ENCODE measurements at regions not wholly inside any gene's neighbourhood (a gene's known extent, or its start where the extent isn't known, plus 50 kb on each side); places are given as distances from the start of the nearest gene placed in this dataset.
A peak's percentile ranks its signal among the peaks of the same experiment; 100 is the strongest.

GRCh38 chrX:131727778-131728177 lies 183.9 kb downstream of the OR13H1 start:
- Histone ChIP-seq H3K27me3 (ENCODE audit: insufficient read depth, poor library complexity, severe bottlenecking) (no peaks in the 10 kb centered on the region), H3K27ac (replicated peaks) (no peak overlapping the region), H3K4me3 (replicated peaks; ENCODE audit: insufficient read depth, low read length) (no peak overlapping the region)
- DNase-seq (ENCODE audit: low read depth in 1 of 2, low spot score in 1 of 2), result no peak
- TF ChIP-seq POLR2AphosphoS5 (IDR thresholded peaks at IDR 0.05; ENCODE audit: low read depth) (no peak), REST (IDR thresholded peaks at IDR 0.05; ENCODE audit: insufficient replicate concordance, low read depth) (no peak), CTCF (IDR thresholded peaks at IDR 0.05; ENCODE audit: insufficient read depth, low read length) (no peak), SPI1 (IDR thresholded peaks at IDR 0.05; ENCODE audit: borderline replicate concordance, low read depth) (no peak), GABPA (IDR thresholded peaks at IDR 0.05; ENCODE audit: low read depth) (no peak)

- DNase-seq (ENCODE audit: low read depth in 1 of 2, low spot score in 1 of 2), result peak in 1 of 2 experiments; percentile 82
- Histone ChIP-seq H3K27me3 (ENCODE audit: insufficient read depth, poor library complexity, severe bottlenecking) (no peaks in the 10 kb centered on the region), H3K27ac (replicated peaks) (peak overlapping the region; percentile 95), H3K4me3 (replicated peaks; ENCODE audit: insufficient read depth, low read length) (no peak overlapping the region)
- no peak for TF ChIP-seq REST (IDR thresholded peaks at IDR 0.05; ENCODE audit: insufficient replicate concordance, low read depth)
- TF ChIP-seq GABPA (IDR thresholded peaks at IDR 0.05; ENCODE audit: low read depth), result no peak
- TF ChIP-seq POLR2AphosphoS5 (IDR thresholded peaks at IDR 0.05; ENCODE audit: low read depth), result no peak
- no peak for TF ChIP-seq CTCF (IDR thresholded peaks at IDR 0.05; ENCODE audit: insufficient read depth, low read length)
- TF ChIP-seq SPI1 (IDR thresholded peaks at IDR 0.05; ENCODE audit: borderline replicate concordance, low read depth), result no peak
These were observed 184.6 kb downstream of the OR13H1 start for GRCh38 chrX:131728295-131729145.

GRCh38 chrX:131729295-131729694 lies 185.4 kb downstream of the OR13H1 start:
- Histone ChIP-seq H3K27ac (replicated peaks) (peak overlapping the region; percentile 95), H3K4me3 (replicated peaks; ENCODE audit: insufficient read depth, low read length) (no peak overlapping the region), H3K27me3 (ENCODE audit: insufficient read depth, poor library complexity, severe bottlenecking) (no peaks in the 10 kb centered on the region)
- DNase-seq (ENCODE audit: low read depth in 1 of 2, low spot score in 1 of 2), result peak in 1 of 2 experiments; percentile 87
- TF ChIP-seq CTCF (IDR thresholded peaks at IDR 0.05; ENCODE audit: insufficient read depth, low read length), result no peak
